ENCODE measurements at regions not wholly inside any gene's neighbourhood (a gene's known extent, or its start where the extent isn't known, plus 50 kb on each side); places are given as distances from the start of the nearest gene placed in this dataset.
A peak's percentile ranks its signal among the peaks of the same experiment; 100 is the strongest.
"Not testable (repeated sequence)": the region's sequence is repeated elsewhere in the genome, so short reads cannot be mapped to it uniquely, and the experiment has no call there.

DNA sequence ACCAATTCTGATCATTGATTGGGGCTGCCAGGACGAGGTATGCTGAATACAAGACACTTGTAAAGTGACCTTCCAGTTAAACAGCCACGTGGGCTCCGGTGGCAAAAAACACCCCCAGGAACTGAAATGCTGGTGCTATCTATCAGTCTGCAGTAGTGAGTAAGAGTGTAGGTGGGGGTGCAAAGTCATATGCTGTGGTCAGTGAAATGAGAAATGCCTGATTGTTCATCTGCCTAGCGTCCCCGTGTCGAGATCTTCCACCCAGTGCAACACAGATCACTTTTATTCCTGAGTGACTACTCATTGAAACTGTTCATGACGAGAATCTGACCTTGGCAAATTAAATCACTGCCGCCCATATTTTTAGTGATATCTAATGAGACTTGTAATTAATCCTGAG lies 806.5 kb upstream of the GOT2 start:
- DNase-seq (ENCODE audit: low spot score), result peak; percentile 12

DNA sequence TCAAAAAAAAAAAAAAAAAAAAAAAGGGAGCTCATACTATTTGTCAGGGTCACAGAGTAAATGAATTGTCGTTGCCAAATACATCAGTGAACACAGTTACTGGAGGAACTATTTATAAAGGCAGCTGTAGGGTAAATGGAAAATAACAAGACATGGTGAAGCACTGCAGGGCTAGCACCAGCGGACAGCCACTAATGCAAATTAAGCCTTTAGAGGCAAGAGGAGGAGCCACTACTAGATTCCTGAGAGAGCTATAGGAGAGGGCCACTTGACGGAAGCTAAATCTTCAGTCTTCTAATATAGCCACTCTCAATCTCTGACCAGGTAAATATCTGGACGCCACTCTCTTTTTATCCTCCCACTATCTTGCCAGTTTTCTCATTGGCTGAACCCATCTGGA lies 801.2 kb upstream of the GOT2 start:
- no peak for DNase-seq (ENCODE audit: low spot score)

DNA sequence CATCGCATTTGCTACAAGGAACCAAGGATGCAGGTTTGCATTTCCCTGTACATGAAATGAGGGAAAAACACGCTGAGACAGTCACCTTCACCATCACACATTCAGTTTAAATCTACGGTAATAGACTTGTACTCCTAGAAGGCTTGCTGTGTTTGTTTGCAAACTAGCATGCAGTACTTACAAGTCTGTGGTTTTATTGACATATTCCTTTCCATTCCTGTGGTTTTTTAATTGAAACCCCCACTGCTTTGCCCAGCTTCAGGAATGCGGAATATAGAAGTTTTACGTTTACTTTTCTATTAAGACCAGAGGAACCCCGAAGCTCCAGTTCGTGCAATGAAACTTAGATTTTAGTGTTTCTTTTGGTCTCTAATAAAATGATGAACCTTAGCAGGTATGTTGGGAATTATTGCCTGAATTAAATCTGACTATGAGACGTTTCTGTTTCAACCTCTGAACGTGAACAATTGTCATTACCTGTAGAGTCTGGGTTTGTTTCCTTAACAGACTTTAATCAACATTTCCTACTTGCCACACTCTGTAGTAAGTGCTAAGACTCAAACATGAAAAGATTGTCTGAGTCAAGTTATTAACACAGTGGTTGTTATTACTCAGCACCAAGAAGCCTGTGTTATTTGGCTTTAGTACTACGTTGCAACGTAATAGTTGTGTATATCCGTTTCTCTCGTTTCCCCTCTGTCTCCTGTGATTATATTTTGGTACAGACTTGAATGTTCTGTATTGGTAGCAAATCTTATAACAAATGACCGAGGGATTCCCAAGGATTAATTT lies 793.3 kb upstream of the GOT2 start:
- peak; percentile 14 for DNase-seq (ENCODE audit: low spot score)

DNA sequence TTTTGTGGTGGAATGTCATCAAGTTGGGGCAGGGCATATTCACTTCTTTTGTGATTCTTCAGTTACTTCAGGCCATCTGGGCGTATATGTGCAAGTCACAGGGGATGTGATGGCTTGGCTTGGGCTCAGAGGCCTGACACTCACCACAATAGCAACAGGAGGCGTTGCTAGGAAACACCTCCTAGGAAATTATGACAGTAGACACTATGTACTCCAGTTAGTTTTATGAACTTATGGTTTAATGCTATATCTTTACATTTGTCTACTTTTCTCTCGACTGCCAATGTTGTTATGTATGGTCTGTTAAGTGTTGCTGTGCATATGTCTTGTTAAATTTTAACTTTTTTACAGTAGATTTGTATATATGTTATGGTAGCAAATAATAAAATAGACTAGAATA lies 788.7 kb upstream of the GOT2 start:
- DNase-seq (ENCODE audit: low spot score), result no peak

DNA sequence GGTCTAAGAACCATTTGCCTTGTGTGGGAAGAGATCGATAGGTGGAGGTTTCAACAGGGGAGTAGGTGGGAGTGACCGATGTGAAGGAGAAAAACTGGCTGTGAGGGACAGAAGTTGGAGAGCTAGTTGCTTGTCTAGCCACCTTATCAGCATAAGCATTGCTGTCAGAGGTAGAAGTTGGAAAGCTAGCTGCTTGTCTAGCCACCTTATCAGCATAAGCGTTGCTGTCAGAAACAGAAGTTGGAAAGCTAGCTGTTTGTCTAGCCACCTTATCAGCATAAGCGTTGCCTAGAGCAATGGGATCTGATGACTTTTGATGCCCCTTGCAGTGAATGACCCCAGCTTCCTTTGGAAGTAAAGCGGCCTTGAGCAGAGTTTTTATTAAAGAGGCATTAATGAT lies 784.6 kb upstream of the GOT2 start:
- not testable (repeated sequence) for DNase-seq (ENCODE audit: low spot score)

DNA sequence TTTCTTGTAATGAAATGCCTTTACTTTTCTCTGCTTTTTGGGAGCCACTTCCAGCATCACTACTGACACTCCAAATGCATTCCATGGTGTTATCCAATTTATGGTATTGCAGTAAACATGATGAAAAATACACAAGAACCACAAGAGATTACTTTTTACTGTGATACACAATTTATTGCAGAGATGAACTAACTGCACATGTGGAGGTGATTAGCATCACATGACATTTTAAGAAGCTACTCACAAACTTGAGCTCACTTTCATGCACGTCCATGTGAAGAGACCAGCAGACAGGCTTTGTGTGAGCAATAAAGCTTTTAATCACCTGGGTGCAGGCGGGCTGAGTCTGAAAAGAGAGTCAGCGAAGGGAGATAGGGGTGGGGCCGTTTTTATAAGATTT lies 780.5 kb upstream of the GOT2 start:
- DNase-seq (ENCODE audit: low spot score), result no peak

DNA sequence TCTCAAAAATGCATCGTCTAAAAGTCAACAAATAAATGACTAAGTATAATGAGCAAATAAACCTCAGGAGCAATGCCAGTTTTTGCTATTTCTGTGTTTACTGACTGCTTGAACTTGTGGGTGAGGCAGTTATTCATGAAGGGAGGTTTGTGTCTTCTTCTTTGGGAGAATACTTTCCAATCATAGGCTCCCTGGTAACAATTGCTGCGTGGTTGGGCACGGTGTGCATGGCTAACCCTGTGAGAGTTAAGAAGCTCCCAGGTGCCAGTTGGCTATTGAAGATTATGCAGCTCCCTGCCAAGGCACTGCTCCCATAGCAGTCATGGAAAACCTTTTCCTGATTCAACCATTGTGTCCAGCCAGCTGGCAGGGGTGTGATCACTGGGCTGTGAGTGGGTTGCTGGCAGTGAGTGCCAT lies 775.9 kb upstream of the GOT2 start:
- no peak for DNase-seq (ENCODE audit: low spot score)

DNA sequence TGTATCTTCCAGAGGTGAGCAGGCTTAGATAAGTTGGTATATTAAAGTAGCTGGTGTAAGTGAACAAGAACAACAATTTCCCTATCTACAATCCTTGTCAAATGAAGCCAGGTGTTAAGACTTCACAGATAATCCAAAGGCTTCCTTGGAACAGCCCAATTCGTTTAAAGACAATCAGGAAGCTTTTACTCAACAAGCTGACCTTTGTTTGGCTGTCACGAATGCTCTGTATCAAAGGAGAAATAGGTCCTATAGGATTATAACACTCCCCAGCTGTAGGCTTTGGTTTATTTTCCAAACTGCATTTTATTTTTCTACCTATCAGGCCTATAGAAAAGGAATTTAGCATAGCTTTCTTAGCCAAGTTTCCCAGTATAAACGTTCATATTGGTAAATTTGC lies 766.5 kb upstream of the GOT2 start:
- DNase-seq (ENCODE audit: low spot score), result no peak

DNA sequence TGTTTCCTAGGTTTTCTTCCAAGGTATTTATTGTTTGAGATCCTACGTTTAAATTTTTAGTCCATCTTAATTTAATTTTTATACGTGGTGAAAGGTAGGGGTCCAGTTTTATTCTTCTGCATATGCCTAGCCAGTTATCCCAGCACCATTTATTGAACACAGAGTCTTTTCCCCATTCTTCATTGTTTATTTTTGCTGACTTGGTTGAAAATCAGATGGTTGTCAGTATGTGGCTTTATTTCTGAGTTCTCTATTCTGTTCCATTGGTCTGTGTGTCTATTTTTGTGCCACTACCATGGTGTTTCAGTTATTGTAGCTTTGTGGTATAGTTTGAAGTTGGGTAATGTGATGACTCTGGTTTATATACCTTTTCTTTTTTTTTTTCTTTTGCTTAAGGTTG lies 753.0 kb upstream of the GOT2 start:
- DNase-seq (ENCODE audit: low spot score), result no peak

DNA sequence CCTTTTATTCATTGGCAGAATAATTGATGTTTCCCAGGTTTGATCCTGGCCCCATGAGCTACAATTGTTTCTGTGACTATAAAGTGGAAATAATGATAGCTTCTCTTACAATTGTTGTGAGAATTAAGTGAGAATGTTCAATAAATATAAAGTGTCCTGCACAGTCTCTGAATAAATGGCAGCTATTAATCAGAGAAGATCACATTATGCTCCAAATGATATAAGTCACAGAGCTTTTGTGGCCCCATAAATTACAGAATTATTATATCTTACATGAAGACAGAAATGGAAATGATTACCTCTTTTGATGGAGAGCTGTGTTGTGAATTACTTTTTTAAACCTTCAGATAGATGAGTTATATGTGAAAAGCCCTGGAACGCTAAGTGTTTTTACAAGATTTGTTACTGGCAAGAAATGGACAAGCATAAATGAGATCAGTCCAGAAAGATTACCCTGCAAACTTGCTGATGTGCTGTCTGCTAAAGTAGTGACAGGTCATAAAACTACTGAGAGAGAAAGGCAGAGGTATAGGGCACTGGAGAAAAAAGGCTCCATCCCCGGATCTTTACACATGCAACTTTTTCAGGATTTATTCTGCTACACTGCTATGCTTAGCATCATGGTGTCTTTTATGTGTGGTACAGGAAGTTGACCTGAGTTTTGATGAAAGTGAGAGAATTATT lies 750.9 kb upstream of the GOT2 start:
- DNase-seq (ENCODE audit: low spot score), result no peak

DNA sequence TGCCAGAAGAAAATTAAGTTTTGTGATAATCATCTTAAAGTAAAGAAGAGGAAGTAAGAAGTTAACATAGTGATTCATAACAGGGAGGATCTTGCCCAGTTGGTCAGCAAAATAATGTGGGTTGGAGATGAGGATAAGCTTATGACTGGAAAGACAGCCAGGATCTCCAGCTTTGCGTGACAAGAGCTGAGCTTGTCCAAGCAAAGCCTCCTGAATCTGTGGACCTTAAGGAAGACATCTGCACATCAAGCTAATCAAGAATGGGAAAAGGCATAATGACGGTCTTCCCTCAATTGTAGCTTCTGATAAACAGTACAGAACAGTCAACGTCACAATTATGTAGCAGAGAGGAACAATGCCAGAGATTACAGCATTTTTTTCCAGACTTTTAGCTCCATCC lies 744.7 kb upstream of the GOT2 start:
- peak; percentile 31 for DNase-seq (ENCODE audit: low spot score)

DNA sequence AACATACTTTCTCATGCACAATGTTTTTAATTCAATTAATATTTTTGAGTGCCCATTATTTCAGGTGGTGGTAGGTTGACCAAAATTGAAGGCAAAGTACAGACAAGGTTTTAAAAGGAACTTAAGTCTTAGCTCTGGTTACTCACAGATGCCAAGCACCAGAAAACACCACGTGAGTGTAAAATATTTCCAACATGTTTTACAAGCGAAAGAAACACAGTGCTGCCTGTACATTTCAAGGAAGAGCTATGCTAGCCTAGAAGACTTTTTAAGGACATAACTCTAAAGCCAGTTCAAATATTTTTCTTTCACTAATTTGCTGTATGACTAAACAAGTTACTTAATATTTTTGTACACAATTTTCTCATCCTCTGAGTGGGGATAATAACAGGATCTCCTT lies 736.4 kb upstream of the GOT2 start:
- no peak for DNase-seq (ENCODE audit: low spot score)

DNA sequence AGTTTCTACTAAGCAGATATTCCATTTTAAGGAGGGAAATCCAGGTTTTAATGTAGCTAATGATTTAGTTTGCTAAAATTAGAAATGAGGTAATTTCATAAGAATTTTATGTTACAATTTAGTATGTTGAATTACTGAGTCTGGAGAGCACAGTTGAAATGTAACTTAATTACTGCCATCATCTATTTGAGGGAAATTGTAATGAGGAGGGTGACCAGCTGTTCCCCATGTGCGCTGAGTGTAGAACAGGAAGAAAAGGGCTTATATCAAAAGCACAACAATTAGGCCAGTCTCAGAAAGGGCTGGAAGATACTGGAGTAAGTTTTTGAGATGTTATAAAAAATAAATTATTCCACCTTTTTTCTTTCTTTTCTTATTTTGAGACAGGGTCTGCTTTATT lies 735.1 kb upstream of the GOT2 start:
- DNase-seq (ENCODE audit: low spot score), result no peak

DNA sequence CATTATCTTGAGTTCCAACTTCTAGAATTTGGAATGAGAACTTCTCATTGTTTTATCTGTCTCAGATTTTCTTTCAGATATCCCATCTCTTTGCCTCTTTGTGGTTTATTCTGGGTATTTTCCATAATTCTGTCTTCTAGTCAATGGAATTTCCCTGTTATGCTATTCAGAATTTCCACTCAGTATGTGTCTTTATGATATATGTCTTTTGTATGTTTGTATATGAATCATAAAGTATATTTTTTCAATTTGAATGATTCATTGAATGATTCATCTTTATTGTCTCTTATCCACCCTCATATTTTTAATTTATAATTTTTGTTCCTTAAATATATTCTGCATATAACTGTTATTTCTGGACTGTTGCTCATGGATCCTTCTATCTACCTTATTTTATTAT lies 729.7 kb upstream of the GOT2 start:
- DNase-seq (ENCODE audit: low spot score), result no peak

DNA sequence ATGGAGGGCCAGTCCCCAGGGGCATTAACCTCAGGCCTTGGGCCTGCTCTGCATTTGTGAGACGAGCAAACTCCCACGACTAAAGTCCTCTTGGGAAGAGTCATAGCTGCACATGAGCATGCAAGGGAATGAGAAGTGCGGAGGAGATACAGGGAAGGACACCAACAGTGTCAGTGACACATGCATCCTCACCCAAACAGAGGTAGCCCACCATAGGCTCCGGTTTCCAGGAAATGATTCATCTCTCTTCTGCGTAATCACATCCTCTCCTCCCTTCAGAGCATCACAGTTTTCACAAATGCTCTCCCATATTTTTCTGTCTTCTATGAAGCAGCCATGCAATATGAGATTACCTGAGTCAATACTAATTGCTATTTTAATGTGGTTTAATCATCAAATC lies 725.7 kb upstream of the GOT2 start:
- no peak for DNase-seq (ENCODE audit: low spot score)

DNA sequence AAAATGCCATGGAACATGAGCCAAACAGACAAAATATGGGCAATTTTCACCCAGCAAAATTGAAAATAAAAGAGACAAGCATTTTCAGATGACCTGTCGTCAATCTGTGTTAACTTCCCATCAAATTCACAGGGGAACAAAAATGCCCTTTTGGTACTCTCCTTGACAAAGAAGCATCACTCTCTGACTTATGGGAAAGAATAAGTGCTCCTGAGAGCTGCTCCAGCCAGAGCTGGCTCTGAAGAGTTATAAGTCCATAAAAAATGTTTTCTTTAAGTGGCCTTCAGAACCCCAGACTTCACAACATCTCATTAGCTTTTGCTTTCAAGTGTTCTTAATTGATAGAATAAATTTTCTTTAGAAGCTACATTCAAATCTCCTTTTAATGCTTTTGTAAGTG lies 721.4 kb upstream of the GOT2 start:
- no peak for DNase-seq (ENCODE audit: low spot score)

DNA sequence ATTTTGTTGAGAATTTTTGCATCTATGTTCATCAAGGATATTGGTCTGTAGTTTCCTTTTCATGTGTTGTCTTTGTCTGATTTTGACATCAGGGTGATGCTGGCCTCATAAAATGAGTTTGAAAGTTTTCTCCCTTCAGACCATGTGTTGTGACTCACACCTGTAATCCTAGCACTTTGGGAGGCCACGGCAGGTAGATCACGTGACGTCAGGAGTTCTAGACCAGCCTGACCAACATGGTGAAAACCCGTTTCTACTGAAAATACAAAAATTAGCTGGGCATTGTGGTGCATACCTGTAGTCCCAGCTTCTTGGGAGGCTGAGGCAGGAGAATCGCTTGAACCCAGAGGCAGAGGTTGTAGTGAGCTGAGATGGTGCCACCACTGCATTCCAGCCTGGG lies 716.4 kb upstream of the GOT2 start:
- DNase-seq (ENCODE audit: low spot score), result not testable (repeated sequence)

DNA sequence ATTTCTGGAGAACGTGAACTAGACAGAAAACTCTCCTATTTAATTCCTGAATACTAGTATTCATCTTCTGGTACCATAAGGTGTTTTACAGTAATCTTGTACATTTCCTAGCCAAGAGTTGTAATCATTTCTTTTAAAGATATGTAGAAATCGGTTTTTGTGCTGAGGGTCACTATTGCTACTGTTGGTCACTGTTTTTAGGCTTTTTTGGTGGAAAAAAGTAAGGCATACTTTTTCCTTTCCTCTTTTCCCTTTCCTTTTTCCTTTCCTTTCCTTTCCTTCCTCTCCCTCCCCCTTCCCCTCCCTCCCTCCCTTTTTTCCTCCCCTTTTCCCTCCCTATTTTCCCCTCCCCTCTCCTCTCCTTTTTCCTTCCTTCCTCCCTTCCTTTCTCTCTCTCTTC lies 706.4 kb upstream of the GOT2 start:
- no peak for DNase-seq (ENCODE audit: low spot score)

DNA sequence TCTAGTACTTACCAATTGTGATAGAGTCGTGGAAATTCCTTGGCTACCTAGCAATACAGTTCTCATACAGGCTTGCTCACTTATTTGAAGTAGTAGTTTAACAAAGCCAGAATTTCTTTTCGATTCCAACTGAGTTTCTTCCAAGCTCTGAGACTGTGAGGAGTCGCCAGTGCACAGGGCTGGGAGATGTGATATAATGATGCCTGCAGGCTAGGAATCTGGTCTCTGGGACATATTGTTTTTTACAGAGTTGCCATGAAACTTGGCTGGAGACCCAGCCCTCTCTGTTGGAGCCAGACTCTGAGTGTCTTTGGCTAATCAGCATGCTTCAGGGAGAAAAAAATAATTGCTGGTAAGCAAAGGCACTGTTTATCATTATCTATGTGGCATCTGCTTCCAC lies 698.8 kb upstream of the GOT2 start:
- no peak for DNase-seq (ENCODE audit: low spot score)

DNA sequence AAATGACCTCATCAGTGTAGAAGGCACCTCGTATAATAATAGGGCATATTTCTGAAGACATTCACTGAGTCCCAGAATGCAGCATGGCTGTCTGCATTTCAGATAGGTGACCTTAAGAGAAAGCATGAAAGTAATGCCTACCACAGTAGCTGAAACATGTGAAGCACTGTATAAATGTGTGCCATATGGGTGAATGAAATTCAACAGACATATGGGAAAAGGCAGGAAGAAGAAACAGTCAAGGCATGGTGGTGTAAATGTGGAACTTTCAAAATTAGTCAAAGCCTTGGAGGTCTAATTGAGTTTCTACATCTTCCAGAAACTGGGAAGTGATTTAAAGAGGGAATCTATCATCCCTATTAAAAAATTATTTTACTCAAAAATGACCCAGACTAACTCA lies 698.2 kb upstream of the GOT2 start:
- DNase-seq (ENCODE audit: low spot score), result no peak

DNA sequence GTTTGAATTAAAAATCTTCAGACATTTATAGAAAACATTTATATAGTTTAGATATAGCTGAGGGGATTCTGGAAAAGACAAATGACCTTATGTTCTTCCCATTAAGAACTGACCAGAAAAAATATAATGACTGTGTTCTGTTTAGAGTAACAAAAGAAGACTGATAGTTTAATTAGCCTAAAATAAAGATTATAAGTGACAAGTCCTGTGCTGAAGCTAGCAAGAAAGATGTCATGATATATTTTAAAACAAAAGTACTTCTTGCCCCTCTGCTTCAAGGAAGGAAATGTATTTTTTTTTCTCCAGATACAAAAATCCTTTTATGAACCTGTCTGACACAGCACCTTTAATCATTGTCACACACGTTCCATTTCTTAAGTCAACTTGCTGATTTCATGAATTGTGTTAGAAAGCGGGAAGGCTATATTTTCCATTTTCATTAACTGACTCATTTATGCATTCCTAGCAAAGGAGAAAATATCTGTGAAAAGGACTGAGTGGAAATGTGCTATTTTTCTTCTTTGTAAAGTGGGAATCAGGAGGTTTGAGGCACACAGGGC lies 690.7 kb upstream of the GOT2 start:
- DNase-seq (ENCODE audit: low spot score), result no peak

DNA sequence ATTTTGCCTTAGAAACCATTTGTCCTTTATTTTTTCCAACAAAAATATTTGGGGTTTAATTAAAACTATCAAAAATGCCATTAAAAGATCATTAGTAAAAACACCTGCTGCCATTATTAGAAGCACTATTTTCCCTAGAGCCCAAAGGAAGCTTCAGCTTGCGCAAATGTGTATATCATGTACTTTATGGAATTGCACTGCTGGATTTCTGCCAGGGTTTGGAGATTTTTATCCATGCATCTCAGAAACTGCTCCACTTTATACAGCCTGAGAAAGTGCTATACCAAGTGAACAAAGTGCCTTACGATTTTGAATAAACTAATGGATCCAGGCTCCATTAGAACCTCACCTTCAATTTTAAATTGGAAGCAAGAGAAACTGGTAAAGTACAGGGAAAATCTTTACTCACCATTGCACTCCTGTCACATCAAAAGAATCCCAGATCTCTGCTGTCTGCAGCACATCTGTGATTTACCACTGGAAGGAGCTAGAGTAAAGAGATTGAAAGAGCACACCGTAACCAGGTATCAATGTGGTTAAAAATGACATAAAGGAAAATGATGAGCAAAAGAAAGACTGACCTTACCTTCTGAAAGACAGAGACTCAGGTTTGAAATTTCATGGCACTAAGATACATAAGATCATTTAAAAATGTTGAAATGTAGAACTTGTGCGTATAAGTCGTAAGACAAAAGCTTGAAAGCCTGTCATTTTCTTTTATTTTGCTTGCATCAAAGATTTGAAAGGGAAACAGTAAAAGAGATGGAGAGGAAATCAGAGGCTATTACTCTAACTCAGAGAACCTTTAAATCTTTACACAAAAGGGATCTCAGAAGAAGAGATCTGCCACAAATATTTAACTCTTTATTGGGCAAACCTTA lies 678.1 kb upstream of the GOT2 start:
- peak; percentile 14 for DNase-seq (ENCODE audit: low spot score)

DNA sequence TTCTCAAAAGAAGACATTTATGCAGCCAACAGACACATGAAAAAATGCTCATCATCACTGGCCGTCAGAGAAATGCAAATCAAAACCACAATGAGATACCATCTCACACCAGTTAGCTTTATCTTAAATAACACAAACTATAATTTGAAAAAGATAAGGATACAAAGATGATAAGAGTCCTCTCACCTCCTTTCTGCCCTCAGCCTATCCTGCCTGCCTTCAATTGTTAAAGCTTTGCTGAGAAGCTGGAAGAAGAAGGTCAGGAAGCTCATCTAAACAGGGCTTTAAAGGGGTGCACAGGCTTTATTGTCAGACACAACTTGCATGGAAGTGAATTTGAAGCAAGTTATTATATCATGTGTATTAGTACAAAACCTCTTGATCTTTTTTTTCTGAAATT lies 676.3 kb upstream of the GOT2 start:
- DNase-seq (ENCODE audit: low spot score), result no peak

All from AG08395 (cell line).